ENCODE measurements at regions not wholly inside any gene's neighbourhood (a gene's known extent, or its start where the extent isn't known, plus 50 kb on each side); places are given as distances from the start of the nearest gene placed in this dataset.

DNA sequence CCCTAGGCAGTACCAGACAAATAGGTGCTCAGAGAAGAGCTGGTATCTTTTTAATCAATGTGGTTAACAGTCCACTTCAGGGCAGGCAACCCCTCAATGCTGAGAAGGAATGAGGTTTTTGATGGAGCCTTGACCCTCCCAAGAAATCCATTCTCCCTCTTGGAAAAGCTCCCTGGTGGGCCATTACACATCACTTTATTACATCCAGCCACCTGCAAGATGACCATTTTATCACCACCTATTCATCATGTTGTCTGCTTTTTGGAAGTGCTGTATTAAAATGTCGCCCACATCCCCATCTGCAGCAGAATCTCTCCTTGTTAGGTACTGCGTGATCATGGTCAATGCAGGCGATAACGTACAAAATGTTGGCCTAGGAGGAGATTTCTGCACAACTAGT is 614.7 kb upstream of the TMEM132C start:
- H3K36me3 ChIP-seq (ENCODE audit: control insufficient read depth in 3 of 3, insufficient read depth in 3 of 3, low read length in 3 of 3), result no peaks in the 10 kb centered on the region
- H3K27me3 ChIP-seq (ENCODE audit: control insufficient read depth in 3 of 3, insufficient read depth in 3 of 3, low read length in 3 of 3), result no peaks in the 10 kb centered on the region
- no peak overlapping the region for H3K9ac ChIP-seq (ENCODE audit: low read depth in 1 of 3, low read length in 3 of 3)
- H3K9me3 ChIP-seq (ENCODE audit: control insufficient read depth in 3 of 3, low read length in 3 of 3), result peaks cover 0 to 2% (median 0%) of the 10 kb centered on the region in 3 donors
- no peak overlapping the region for H3K4me3 ChIP-seq (ENCODE audit: low read length in 3 of 3)
- H3K4me1 ChIP-seq (ENCODE audit: control insufficient read depth in 3 of 3, insufficient read depth in 3 of 3, low read length in 3 of 3), result no peaks in the 10 kb centered on the region
- no peak overlapping the region for H3K27ac ChIP-seq (ENCODE audit: low read depth, low read length)

GRCh38 chr12:127654383-127654985 is 612.5 kb upstream of the TMEM132C start:
- no peaks in the 10 kb centered on the region for H3K4me1 ChIP-seq (ENCODE audit: control insufficient read depth in 3 of 3, insufficient read depth in 3 of 3, low read length in 3 of 3)
- no peak overlapping the region for H3K9ac ChIP-seq (ENCODE audit: low read depth in 1 of 3, low read length in 3 of 3)
- H3K27me3 ChIP-seq (ENCODE audit: control insufficient read depth in 3 of 3, insufficient read depth in 3 of 3, low read length in 3 of 3), result no peaks in the 10 kb centered on the region
- H3K4me3 ChIP-seq (ENCODE audit: low read length in 3 of 3), result no peak overlapping the region
- no peak overlapping the region for H3K27ac ChIP-seq (ENCODE audit: low read depth, low read length)
- no peaks in the 10 kb centered on the region for H3K36me3 ChIP-seq (ENCODE audit: control insufficient read depth in 3 of 3, insufficient read depth in 3 of 3, low read length in 3 of 3)
- H3K9me3 ChIP-seq (ENCODE audit: control insufficient read depth in 3 of 3, low read length in 3 of 3), result peaks cover 0 to 2% (median 0%) of the 10 kb centered on the region in 3 donors

DNA sequence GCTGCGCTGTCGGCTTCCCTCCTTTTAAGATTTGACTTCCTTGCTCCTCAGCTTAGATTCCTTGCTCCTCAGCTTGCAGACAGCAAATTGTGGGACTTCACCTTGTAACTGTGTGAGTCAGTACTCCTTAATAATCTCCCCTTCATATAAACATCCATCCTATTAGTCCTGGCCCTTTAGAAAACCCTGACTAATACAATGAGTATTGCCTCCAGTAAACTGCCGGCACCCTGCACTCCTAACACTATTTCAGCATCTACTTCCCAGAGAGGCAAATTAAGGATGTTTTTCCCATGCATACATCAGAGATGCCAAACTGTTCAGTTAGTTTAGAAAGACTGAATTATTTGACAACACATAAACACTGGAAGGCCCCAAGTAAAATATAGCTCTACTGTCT is 611.3 kb upstream of the TMEM132C start:
- Histone ChIP-seq H3K4me1 (ENCODE audit: control insufficient read depth in 3 of 3, insufficient read depth in 3 of 3, low read length in 3 of 3) (no peaks in the 10 kb centered on the region), H3K9ac (ENCODE audit: low read depth in 1 of 3, low read length in 3 of 3) (no peak overlapping the region), H3K4me3 (ENCODE audit: low read length in 3 of 3) (no peak overlapping the region), H3K27me3 (ENCODE audit: control insufficient read depth in 3 of 3, insufficient read depth in 3 of 3, low read length in 3 of 3) (no peaks in the 10 kb centered on the region), H3K9me3 (ENCODE audit: control insufficient read depth in 3 of 3, low read length in 3 of 3) (peaks cover 0 to 2% (median 0%) of the 10 kb centered on the region in 3 donors), H3K36me3 (ENCODE audit: control insufficient read depth in 3 of 3, insufficient read depth in 3 of 3, low read length in 3 of 3) (no peaks in the 10 kb centered on the region), H3K27ac (ENCODE audit: low read depth, low read length) (no peak overlapping the region)

- H3K4me3 ChIP-seq (ENCODE audit: low read length in 3 of 3), result no peak overlapping the region
- H3K4me1 ChIP-seq (ENCODE audit: control insufficient read depth in 3 of 3, insufficient read depth in 3 of 3, low read length in 3 of 3), result no peaks in the 10 kb centered on the region
- H3K27ac ChIP-seq (ENCODE audit: low read depth, low read length), result no peak overlapping the region
- H3K36me3 ChIP-seq (ENCODE audit: control insufficient read depth in 3 of 3, insufficient read depth in 3 of 3, low read length in 3 of 3), result no peaks in the 10 kb centered on the region
- H3K9me3 ChIP-seq (ENCODE audit: control insufficient read depth in 3 of 3, low read length in 3 of 3), result peaks cover 0 to 2% (median 0%) of the 10 kb centered on the region in 3 donors
- H3K27me3 ChIP-seq (ENCODE audit: control insufficient read depth in 3 of 3, insufficient read depth in 3 of 3, low read length in 3 of 3), result peaks cover 0 to 2% (median 0%) of the 10 kb centered on the region in 3 donors
- H3K9ac ChIP-seq (ENCODE audit: low read depth in 1 of 3, low read length in 3 of 3), result no peak overlapping the region
These were observed 610.7 kb upstream of the TMEM132C start for GRCh38 chr12:127656266-127656665.

DNA sequence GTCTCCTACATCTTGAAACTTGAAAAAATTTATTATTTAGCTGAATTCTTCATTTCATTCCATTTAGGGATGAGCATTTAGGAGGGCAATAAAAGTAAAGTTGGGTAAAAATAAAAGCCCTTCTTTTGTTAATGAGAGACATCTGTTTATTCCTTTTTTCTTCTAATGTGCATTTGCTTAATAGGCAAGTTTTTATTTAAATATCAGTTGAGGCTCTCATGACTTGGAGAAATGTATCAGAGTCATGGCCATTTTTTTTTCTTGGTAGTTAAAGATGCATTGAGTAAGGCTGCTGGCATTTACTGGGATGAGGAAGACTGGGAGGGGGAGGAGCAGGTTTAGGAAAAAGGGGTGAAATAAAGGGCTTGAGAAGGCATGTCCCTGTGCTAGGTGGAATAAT is 609.9 kb upstream of the TMEM132C start:
- H3K4me1 ChIP-seq (ENCODE audit: control insufficient read depth in 3 of 3, insufficient read depth in 3 of 3, low read length in 3 of 3), result no peaks in the 10 kb centered on the region
- no peak overlapping the region for H3K9ac ChIP-seq (ENCODE audit: low read depth in 1 of 3, low read length in 3 of 3)
- no peaks in the 10 kb centered on the region for H3K36me3 ChIP-seq (ENCODE audit: control insufficient read depth in 3 of 3, insufficient read depth in 3 of 3, low read length in 3 of 3)

DNA sequence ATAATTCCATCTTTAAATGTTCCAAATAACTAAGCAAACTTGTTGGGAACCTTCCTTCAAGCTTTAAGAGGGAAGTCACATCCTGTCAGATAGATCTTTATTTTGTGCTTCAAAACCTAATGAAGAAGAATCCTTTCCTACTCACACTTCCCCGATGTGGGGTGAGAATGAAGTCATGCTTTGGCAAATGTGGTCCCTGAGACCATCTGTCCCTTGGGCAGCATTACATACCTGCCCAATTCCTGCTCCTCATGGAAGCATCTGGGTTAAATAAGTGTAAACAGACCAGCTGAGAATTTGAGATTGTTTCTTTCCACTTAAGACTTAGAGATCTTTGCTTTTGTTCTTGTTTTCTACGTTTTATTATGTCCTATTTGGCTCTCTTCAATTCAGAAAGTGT is 606.0 kb upstream of the TMEM132C start:
- Histone ChIP-seq H3K36me3 (ENCODE audit: control insufficient read depth in 3 of 3, insufficient read depth in 3 of 3, low read length in 3 of 3) (no peaks in the 10 kb centered on the region), H3K4me1 (ENCODE audit: control insufficient read depth in 3 of 3, insufficient read depth in 3 of 3, low read length in 3 of 3) (no peaks in the 10 kb centered on the region), H3K9ac (ENCODE audit: low read depth in 1 of 3, low read length in 3 of 3) (no peak overlapping the region), H3K27ac (ENCODE audit: low read depth, low read length) (no peak overlapping the region), H3K27me3 (ENCODE audit: control insufficient read depth in 3 of 3, insufficient read depth in 3 of 3, low read length in 3 of 3) (peaks cover 0 to 3% (median 2%) of the 10 kb centered on the region in 3 donors), H3K9me3 (ENCODE audit: control insufficient read depth in 3 of 3, low read length in 3 of 3) (peaks cover 0 to 2% (median 0%) of the 10 kb centered on the region in 3 donors), H3K4me3 (ENCODE audit: low read length in 3 of 3) (no peak overlapping the region)

More for the DNA sequence above, 609.9 kb upstream of the TMEM132C start:
- Histone ChIP-seq H3K4me3 (ENCODE audit: low read length in 3 of 3) (no peak overlapping the region), H3K27me3 (ENCODE audit: control insufficient read depth in 3 of 3, insufficient read depth in 3 of 3, low read length in 3 of 3) (peaks cover 0 to 2% (median 0%) of the 10 kb centered on the region in 3 donors), H3K27ac (ENCODE audit: low read depth, low read length) (no peak overlapping the region), H3K9me3 (ENCODE audit: control insufficient read depth in 3 of 3, low read length in 3 of 3) (peaks cover 0 to 2% (median 0%) of the 10 kb centered on the region in 3 donors)

- no peak overlapping the region for H3K9ac ChIP-seq (ENCODE audit: low read depth in 1 of 3, low read length in 3 of 3)
- no peaks in the 10 kb centered on the region for H3K4me1 ChIP-seq (ENCODE audit: control insufficient read depth in 3 of 3, insufficient read depth in 3 of 3, low read length in 3 of 3)
- peaks cover 0 to 3% (median 2%) of the 10 kb centered on the region in 3 donors for H3K27me3 ChIP-seq (ENCODE audit: control insufficient read depth in 3 of 3, insufficient read depth in 3 of 3, low read length in 3 of 3)
- H3K4me3 ChIP-seq (ENCODE audit: low read length in 3 of 3), result no peak overlapping the region
- H3K27ac ChIP-seq (ENCODE audit: low read depth, low read length), result no peak overlapping the region
- no peaks in the 10 kb centered on the region for H3K9me3 ChIP-seq (ENCODE audit: control insufficient read depth in 3 of 3, low read length in 3 of 3)
- no peaks in the 10 kb centered on the region for H3K36me3 ChIP-seq (ENCODE audit: control insufficient read depth in 3 of 3, insufficient read depth in 3 of 3, low read length in 3 of 3)
These were observed 603.3 kb upstream of the TMEM132C start for GRCh38 chr12:127663716-127664115.

DNA sequence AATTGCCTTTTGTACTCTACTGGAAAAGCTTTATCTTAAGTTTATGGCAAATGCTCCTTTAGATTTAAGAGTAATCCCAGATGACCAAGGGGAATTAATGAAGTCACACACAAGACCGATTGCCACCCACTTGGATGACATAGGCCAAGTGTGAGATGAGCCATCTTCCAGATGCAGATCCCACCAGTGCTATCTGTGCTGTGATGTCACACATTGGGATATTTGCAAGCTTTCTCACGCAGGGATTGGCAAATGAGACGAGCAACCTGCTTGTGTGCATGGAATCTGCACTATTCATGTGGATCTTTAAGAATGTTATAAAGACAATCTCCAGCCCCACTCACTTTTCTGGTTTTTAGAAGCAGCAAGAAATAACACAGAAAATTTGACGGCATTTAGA is 602.1 kb upstream of the TMEM132C start:
- no peaks in the 10 kb centered on the region for H3K36me3 ChIP-seq (ENCODE audit: control insufficient read depth in 3 of 3, insufficient read depth in 3 of 3, low read length in 3 of 3)
- peaks cover 0 to 3% (median 2%) of the 10 kb centered on the region in 3 donors for H3K27me3 ChIP-seq (ENCODE audit: control insufficient read depth in 3 of 3, insufficient read depth in 3 of 3, low read length in 3 of 3)
- no peak overlapping the region for H3K4me3 ChIP-seq (ENCODE audit: low read length in 3 of 3)
- H3K9ac ChIP-seq (ENCODE audit: low read depth in 1 of 3, low read length in 3 of 3), result no peak overlapping the region
- H3K27ac ChIP-seq (ENCODE audit: low read depth, low read length), result no peak overlapping the region
- no peaks in the 10 kb centered on the region for H3K9me3 ChIP-seq (ENCODE audit: control insufficient read depth in 3 of 3, low read length in 3 of 3)
- no peaks in the 10 kb centered on the region for H3K4me1 ChIP-seq (ENCODE audit: control insufficient read depth in 3 of 3, insufficient read depth in 3 of 3, low read length in 3 of 3)

GRCh38 chr12:127667131-127667685 is 599.8 kb upstream of the TMEM132C start:
- H3K9ac ChIP-seq (ENCODE audit: low read depth in 1 of 3, low read length in 3 of 3), result no peak overlapping the region
- no peak overlapping the region for H3K27ac ChIP-seq (ENCODE audit: low read depth, low read length)
- H3K27me3 ChIP-seq (ENCODE audit: control insufficient read depth in 3 of 3, insufficient read depth in 3 of 3, low read length in 3 of 3), result peaks cover 0 to 3% (median 0%) of the 10 kb centered on the region in 3 donors
- no peaks in the 10 kb centered on the region for H3K9me3 ChIP-seq (ENCODE audit: control insufficient read depth in 3 of 3, low read length in 3 of 3)
- no peaks in the 10 kb centered on the region for H3K36me3 ChIP-seq (ENCODE audit: control insufficient read depth in 3 of 3, insufficient read depth in 3 of 3, low read length in 3 of 3)
- H3K4me1 ChIP-seq (ENCODE audit: control insufficient read depth in 3 of 3, insufficient read depth in 3 of 3, low read length in 3 of 3), result no peaks in the 10 kb centered on the region
- no peak overlapping the region for H3K4me3 ChIP-seq (ENCODE audit: low read length in 3 of 3)

GRCh38 chr12:127670294-127670693 is 596.7 kb upstream of the TMEM132C start:
- H3K36me3 ChIP-seq (ENCODE audit: control insufficient read depth in 3 of 3, insufficient read depth in 3 of 3, low read length in 3 of 3), result no peaks in the 10 kb centered on the region
- no peaks in the 10 kb centered on the region for H3K4me1 ChIP-seq (ENCODE audit: control insufficient read depth in 3 of 3, insufficient read depth in 3 of 3, low read length in 3 of 3)
- H3K9me3 ChIP-seq (ENCODE audit: control insufficient read depth in 3 of 3, low read length in 3 of 3), result no peaks in the 10 kb centered on the region
- no peaks in the 10 kb centered on the region for H3K27me3 ChIP-seq (ENCODE audit: control insufficient read depth in 3 of 3, insufficient read depth in 3 of 3, low read length in 3 of 3)
- no peak overlapping the region for H3K4me3 ChIP-seq (ENCODE audit: low read length in 3 of 3)
- no peak overlapping the region for H3K9ac ChIP-seq (ENCODE audit: low read depth in 1 of 3, low read length in 3 of 3)
- H3K27ac ChIP-seq (ENCODE audit: low read depth, low read length), result no peak overlapping the region

Data from skeletal muscle tissue (tissue), 3 donors.